Right forelimb (tissue), 1 donor: ENCODE measurements at regions not wholly inside any gene's neighbourhood (a gene's known extent, or its start where the extent isn't known, plus 50 kb on each side); places are given as distances from the start of the nearest gene placed in this dataset.
"Not testable (repeated sequence)": the region's sequence is repeated elsewhere in the genome, so short reads cannot be mapped to it uniquely, and the experiment has no call there.

Experiments used
- DNase-seq: peaks from one replicate; pipeline ENCODE4 v3.0.0-alpha.2; 2018

- not testable (repeated sequence) for DNase-seq
Measured at GRCh38 chr6:43997990-43998585, 129.2 kb downstream of the MRPL14 start.

- no peak for DNase-seq
Measured at GRCh38 chr6:43997345-43997677, 129.9 kb downstream of the MRPL14 start.

- DNase-seq: peak; percentile 24
Measured at GRCh38 chr6:43996618-43997344, 130.5 kb downstream of the MRPL14 start.

GRCh38 chr6:43995137-43995536 lies 132.1 kb downstream of the MRPL14 start:
- DNase-seq: peak; percentile 5

- DNase-seq: peak; percentile 27
Measured at GRCh38 chr6:43993881-43994523, 133.2 kb downstream of the MRPL14 start.

- DNase-seq: peak; percentile 48
Measured at GRCh38 chr6:43992783-43993644, 134.2 kb downstream of the MRPL14 start.

GRCh38 chr6:43992126-43992663 lies 135.1 kb downstream of the MRPL14 start:
- DNase-seq: peak; percentile 30

- DNase-seq: peak; percentile 74
Measured at GRCh38 chr6:43990627-43991619, 136.3 kb downstream of the MRPL14 start.

GRCh38 chr6:43990275-43990626 lies 137.0 kb downstream of the MRPL14 start:
- no peak for DNase-seq

- DNase-seq: no peak
Measured at GRCh38 chr6:43989581-43990146, 137.6 kb downstream of the MRPL14 start.

GRCh38 chr6:43988801-43989200 lies 138.5 kb downstream of the MRPL14 start:
- DNase-seq: no peak

- DNase-seq: no peak
Measured at GRCh38 chr6:43987838-43988439, 139.3 kb downstream of the MRPL14 start.

GRCh38 chr6:43986177-43986825 lies 141.0 kb downstream of the MRPL14 start:
- peak; percentile 20 for DNase-seq

GRCh38 chr6:43985329-43985728 lies 141.9 kb downstream of the MRPL14 start:
- peak; percentile 27 for DNase-seq

GRCh38 chr6:43984442-43985321 lies 142.6 kb downstream of the MRPL14 start:
- DNase-seq: peak; percentile 74

GRCh38 chr6:43983632-43984031 lies 143.6 kb downstream of the MRPL14 start:
- no peak for DNase-seq

- DNase-seq: peak; percentile 11
Measured at GRCh38 chr6:43983191-43983590, 144.1 kb downstream of the MRPL14 start.

- DNase-seq: peak; percentile 16
Measured at GRCh38 chr6:43982084-43982625, 145.1 kb downstream of the MRPL14 start.
